HG03280 (cell line): ENCODE measurements at regions not wholly inside any gene's neighbourhood (a gene's known extent, or its start where the extent isn't known, plus 50 kb on each side); places are given as distances from the start of the nearest gene placed in this dataset.
A peak's percentile ranks its signal among the peaks of the same experiment; 100 is the strongest.
"Not testable (repeated sequence)": the region's sequence is repeated elsewhere in the genome, so short reads cannot be mapped to it uniquely, and the experiment has no call there.

Experiments used
- ATAC-seq: cut with Tn5 transposase; IDR thresholded peaks from one replicate; pipeline ENCODE4 v1.9.1; 2021; ENCODE audit warnings: mild to moderate bottlenecking, moderate library complexity; ENCODE audit not compliant: unreplicated experiment

DNA sequence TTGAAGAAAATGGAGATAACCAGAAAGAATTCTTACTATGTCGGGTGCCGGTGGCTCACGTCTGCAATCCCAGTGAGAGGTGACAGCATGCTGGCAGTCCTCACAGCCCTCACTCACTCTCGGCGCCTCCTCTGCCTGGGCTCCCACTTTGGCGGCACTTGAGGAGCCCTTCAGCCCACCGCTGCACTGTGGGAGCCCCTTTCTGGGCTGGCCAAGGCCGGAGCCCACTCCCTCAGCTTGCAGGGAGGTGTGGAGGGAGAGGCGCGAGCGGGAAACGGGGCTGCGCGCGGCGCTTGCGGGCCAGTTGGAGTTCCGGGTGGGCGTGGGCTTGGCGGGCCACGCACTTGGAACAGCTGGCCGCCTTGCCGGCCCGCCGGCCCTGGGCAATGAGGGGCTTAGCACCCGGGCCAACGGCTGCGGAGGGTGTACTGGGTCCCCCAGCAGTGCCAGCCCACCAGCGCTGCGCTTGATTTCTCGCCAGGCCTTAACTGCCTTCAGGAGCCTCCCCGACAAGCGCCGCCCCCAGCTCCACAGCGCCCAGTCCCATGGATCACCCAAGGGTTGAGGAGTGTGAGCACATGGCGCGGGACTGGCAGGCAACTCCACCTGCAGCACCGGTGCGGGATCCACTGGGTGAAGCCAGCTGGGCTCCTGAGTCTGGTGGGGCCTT, 1672.5 kb upstream of the B3GALT2 start:
- ATAC-seq, result not testable (repeated sequence)

DNA sequence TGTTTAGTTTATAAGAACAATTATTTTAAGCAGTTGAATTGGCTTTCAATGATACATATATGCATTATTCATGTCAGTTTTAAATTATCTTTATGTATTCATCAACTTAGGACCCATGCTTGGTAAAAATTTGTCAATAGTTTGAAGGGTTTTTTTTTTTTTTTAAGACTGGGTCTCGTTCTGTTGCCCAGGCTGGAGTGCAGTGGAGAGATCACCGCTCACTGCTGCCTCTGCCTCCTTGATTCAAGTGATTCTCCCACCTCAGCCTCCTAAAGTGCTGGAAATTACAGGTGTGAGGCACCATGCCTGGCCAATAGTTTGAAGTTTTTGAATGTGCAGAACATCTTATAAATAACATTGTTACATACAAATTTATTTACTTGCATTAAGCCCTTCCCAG, 1671.0 kb upstream of the B3GALT2 start:
- no peak for ATAC-seq

DNA sequence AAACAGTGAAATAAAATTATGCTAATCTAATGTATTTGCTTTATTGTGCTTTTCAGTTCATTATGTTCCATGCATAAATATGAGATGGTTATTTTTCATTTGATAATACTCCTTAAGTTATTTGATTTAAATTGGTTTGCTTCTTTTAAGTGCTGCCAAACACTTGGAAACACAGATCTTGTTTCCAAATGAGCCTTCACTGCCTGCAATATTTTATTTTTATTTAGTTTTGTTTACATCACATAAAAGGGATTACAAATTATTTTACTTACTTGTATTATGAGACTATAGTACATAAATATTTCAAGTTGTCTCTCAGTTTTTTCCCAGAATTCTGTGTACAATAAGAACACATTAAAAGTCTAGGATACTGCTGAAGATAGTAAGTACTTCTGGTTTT, 1662.4 kb upstream of the B3GALT2 start:
- ATAC-seq, result no peak

DNA sequence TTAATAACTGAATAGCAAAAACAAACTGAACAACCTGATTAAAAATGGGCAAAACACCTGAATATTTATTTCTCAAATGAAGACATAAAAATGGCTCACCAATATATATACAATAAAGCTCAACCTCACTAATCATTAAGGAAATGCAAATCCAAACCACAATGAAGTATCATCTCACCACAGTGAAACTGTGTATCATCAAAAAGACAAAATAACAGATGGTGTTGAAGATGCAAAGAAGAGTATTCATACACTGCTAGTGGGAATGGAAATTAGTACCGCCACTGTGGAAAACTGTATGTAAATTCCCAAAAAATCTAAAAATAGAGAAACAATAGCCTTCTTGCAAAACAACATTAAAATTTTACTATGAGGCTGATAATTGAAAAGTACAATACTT, 1660.1 kb upstream of the B3GALT2 start:
- peak; percentile 62 for ATAC-seq

DNA sequence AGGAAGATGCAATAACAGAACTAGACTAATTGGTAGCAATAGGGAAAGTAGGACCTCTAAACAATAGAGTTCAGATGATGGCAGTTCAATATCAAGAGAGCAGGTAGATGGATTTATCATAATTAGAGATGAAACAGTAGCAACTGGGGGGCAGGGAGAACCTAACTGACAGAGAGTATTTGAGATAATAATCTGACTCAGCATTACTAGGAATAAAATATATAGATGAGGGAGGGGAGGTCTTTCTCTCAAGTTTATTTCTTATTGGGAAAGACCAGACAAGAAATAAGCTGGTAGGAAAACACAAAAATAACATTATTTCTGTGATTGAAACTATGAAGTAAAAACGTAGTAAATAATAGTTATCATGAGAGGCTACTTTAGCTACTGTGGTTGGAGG, 1656.7 kb upstream of the B3GALT2 start:
- ATAC-seq, result no peak

DNA sequence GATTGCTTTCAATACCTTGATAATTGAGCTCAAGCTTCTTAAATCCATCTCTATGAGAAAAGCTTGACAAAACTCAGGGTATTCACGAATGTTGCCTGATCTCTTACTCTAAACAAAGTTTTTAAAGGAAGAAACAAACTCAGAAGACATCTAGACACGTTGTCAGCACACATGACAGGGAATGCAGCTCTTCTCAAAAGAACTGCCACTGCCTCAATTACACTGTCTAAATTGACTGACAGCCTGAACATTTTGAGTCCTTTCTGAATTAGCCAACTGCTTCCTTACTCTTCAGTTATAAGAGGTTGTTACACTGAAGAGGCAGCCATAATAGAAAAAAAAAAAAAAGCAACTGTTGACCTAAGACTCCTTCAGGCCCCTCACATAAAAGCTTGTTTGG, 1646.7 kb upstream of the B3GALT2 start:
- no peak for ATAC-seq

DNA sequence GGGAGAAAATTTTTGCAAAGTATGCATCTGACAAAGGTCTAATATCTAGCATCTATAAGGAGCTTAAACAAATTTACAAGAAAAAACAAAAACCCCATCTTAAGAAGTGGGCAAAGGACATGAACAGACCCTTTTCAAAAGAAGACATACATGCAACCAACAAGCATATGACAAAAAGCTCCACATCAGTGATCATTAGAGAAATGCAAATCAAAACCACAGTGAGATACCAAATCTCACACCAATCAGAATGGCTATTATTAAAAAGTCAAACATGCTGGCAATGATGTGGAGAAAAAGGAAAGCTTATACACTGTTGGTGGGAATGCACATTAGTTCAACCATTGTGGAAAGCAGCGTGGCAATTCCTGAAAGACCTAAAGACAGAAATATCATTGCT, 1645.2 kb upstream of the B3GALT2 start:
- ATAC-seq, result not testable (repeated sequence)

DNA sequence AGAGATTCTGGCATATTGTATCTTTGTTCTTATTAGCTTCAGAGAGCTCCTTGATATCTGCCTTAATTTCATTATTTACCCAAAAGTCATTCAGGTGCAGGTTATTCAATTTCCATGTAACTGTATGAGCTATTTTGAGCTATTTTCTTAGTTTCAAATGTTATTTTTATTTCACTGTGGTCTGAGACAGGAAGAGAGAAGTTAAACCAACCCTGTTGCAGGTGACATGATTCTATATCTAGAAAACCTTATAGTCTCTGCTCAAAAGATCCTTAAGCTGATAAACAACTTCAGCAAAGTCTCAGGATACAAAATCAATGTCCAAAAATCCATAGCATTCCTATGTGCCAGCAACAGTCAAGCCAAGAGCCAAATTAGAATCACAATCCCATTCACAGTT, 1644.0 kb upstream of the B3GALT2 start:
- peak; percentile 82 for ATAC-seq

DNA sequence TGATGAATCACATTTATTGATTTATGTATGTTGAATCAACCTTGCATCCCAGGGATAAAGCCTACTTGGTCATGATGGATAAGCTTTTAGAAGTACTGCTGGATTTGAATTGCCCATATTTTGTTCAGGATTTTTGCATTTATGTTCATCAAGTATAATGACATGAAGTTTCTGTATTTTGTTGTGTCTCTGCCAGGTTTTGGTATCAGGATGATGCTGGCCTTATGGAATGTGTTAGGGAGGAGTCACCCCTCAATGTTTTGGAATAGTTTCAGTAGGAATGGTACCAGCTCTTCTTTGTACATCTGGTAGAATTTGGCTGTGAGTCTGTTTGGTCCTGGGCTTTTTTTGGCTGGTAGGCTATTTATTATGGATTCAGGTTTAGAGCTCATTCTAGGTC, 1643.1 kb upstream of the B3GALT2 start:
- no peak for ATAC-seq

DNA sequence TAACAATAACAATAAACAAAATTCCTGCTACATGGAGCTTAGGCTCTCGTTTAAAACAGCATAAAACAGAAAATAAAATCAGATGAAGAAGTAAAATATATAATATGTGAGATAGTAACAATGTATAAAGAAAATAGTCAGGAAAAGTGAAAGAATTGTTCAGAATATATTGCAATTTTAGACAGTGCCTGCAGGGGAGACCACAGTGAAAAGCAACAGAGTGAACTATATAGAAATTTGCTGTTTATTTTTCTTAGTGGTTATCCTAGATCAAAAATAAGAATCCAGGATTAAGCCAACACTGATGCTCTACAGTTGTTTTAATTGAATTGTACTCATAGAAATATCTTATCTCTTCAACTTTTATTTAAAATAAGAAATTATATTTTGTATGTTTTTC, 1639.0 kb upstream of the B3GALT2 start:
- no peak for ATAC-seq

DNA sequence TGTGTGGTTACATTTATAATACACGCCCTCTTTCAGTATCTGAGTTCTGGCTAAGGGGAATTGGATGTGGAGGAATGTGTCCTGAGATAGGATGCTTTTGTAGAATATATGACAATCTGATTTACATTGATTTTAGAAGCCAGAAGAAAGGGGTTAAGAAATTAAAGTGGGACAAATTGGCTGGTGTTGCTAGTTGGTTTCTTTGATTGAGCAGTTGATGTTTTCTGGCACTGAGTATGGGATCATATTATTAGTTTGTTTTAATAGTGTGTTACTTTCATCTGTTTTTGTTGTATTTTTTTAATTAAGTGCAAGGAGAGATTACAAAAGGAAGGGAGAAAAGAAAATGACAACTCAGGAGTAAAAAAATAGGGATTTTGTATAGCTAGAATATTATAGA, 1634.7 kb upstream of the B3GALT2 start:
- no peak for ATAC-seq

DNA sequence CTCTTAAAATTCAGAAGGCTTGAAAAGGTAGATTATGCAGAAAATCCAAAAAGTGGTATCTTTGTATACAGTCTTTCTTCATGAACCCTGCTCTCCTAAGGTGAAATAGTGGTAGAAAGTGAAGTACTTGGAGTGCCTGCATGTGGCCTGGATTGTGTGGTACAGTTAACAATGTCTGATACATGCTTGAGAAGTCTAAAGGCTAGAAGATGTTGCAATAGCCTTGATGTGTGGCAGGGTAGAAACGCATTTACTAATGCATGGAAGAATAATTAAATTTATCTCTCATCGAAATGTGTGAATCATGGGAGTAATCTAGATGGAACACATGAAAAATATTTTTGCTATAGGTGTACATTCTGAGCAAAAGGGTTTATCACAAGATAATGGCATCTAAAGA, 1632.3 kb upstream of the B3GALT2 start:
- no peak for ATAC-seq

DNA sequence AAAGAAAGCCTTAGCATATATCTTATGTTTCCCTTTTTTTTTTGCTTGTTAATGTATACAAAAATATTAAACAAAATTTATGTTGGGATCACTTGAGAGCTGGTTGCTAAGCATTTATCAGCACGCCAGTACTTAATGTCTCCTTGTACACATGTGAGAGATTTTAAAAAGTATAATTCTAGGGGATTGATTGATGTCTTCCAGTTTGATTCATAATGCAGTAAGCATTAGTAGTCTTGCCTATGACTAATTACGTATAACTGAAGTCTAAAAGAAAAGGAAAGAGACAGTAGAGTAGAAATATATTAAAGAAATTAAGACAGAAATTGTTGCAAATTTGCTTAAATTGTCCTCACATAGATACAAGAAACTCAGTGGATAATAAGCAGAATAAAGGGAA, 1630.4 kb upstream of the B3GALT2 start:
- no peak for ATAC-seq

DNA sequence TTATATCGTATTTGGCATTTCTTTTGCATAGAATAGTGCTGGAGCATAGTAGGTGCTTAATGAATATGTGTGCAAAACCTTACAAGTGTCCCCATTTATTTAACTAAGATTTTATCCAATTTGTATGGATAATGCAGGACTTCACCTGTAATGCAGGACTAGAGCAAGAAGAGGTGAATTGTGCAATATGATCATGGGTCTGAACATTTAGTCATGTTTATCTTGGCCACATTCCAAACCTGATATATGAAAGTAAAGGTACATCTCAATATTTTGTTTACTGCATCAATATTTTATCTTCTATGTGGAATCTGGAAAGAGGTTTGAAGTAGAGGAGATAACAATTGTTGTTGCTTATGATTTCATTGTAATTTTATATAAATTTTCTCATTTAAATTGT, 1626.7 kb upstream of the B3GALT2 start:
- no peak for ATAC-seq

DNA sequence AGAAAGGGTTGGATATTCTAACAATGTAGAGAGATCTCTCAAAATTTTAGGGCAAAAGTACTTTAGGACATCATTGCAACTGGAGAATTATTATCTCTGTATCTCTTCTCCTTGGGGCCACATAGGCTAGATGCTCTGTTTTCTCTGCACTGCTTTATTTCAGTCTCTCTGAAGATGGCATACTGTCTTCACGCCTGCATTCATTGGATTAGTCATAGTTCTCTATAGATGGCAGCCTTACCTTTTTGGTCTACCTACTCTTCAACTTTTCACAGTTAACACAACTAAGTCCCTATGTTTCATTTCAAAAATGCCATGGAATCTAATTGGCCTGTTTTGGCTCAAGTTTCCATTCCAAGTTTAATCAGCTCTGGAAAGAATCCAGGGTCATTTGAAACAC, 1623.3 kb upstream of the B3GALT2 start:
- ATAC-seq, result no peak

DNA sequence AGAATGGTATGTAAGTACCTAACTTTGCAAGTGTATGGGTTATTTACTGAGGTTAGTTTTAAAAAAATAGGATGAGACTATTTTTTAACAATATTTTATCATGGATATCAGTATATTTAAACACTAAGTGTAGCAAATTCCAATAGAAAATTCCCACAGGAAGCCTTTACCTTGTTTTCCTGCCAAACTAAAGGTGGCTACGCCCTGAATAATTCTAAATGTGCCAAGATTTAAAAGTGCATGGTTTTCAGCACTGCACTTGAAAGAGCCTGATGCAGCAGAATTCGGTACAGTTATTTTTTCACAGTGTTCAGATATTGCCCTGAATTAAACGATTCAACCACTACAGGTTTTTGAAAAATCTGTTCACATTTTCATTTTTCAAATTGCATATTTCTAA, 1622.8 kb upstream of the B3GALT2 start:
- no peak for ATAC-seq

DNA sequence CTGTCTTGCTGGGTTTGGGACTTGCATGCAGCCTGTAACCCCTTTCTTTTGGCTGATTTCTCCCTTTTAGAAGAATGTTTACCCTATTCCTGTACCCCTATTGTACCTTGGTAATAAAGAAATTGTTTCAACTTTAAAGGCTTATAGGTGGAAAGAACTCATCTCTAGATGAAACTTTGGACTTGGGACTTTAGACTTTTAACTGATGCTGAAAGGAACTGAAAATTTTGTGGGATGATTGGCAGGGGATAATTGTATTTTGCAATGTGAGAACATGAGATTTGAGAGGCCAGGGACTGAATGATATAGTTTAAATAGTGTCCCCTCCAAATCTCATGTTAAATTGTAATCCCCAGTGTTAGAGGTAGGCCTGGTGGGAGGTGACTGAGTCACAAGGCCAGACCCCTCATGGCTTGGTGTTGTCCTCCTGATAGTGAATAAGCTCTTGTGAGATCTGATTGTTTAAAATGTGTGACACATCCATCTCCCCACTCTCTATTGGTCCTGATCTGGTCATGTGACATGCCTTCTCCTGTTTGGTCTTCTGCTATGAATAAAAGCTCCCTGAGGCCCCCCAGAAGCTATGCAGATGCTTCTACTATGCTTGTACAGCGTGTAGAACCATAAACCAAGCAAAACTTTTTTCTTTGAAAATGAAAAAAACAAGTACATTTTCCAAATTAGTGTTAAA, 1621.3 kb upstream of the B3GALT2 start:
- ATAC-seq, result no peak

DNA sequence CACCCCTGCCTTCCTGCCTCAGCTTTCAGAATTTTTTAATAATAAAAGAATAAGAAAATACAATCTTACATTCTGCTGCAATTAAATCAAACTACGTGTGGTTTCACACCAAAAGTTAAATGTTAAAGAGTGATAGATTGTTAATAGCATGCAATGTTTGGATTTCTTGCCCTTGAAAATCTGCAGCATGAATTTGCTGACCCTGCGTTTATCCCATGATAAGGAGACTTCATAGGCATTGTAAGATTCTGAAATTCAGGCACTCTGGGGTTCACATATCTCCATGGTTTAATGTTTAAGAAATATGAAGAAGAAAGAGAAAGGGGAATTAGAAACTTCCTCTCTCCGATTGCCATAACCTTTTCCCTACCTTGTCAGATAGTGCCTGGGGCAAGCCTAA, 1616.2 kb upstream of the B3GALT2 start:
- ATAC-seq, result no peak

DNA sequence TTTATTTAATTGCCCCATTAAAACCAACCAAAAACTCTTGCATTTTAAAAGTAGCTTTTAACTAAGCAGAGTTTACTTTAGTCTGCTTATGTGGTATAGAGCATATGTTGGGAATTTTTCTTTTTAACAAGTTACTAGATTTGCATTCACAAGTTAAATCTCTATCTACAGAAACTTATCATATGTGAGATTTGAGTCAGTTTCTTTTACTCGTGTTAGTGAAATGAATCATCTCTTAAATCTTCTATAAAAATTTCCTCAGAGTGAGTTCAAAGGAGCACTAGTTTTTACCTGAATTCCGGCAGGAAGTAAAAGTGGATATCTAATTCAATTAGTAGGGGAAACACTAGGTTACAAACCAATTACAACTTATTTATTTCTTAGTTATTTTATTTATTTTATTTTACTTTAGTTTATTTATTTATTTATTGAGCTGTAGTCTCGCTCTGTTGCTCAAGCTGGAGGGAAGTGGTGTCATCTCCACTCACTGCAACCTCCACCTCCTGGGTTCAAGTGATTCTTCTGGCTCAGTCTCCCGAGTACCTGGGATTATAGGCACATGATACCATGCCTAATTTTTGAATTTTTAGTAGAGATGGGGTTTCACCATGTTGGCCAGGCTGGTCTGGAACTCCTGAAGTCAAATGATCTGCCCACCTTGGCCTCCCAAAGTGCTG, 1609.6 kb upstream of the B3GALT2 start:
- no peak for ATAC-seq

DNA sequence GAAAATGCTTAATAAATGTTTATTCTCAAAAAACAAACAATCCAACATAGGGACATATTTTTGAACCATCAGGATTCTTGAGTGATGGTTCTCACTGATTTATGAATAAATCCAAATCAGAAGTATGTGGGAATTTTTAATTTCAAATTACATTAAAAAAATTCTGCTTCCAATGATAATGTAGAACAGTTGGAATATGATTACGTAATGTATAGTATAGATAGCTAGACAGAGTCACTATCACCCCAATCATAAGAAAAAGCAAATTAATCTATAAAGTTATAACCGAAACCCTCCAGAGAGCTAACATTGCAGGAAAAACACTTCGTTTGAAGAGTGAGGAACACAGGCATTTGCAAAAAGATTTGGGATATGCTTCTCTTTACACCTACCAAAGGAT, 1600.6 kb upstream of the B3GALT2 start:
- no peak for ATAC-seq

DNA sequence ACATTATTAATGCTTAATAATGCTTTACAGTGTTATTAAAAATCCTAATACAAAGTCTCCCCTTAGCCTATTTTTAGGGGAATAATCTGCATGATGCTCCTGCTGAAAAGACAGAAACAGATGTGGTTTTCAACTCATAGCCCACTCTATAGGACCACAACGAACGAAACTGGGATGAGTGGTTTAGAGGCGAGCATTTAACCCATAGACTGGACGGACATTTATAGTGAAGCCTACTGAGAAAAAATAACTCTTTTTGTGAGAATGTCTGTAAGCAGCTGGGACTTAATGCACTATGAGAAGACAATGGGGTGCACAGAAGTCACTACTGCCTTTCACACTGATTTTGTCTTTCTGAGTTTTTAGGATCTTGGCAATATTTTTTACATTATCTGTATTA, 1599.6 kb upstream of the B3GALT2 start:
- no peak for ATAC-seq

DNA sequence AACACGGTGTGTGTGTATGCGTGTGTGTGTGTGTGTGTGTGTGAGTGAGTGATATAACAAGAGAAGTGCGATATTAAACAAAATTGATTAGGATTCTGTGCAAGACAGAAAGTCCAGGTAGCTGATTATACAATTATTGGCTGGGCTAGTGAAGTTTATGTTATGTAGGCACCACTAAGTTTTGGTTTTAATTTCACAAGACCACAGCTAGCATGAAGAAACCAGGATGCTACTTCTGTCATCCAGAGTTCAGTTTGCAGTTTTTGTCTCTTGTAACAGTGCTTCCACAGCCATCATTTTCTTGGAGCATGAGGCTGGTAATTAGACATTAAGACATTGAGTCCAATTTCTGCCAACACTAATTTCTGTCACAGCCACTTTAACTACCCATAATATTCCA, 1590.2 kb upstream of the B3GALT2 start:
- no peak for ATAC-seq
